Stimulated activated CD4-positive, alpha-beta T cell treated with anti-CD3 and anti-CD28 coated beads, Interleukin-1b, Interleukin-23, amount 100 ng/mL, for 24 hours (primary cell): ENCODE measurements at regions not wholly inside any gene's neighbourhood (a gene's known extent, or its start where the extent isn't known, plus 50 kb on each side); places are given as distances from the start of the nearest gene placed in this dataset.

Source experiments
- DNase-seq, 4 experiments: peaks; one replicate each; pipeline ENCODE4 v3.0.0-alpha.2; 2020; ENCODE audit warnings: low read depth in 4 of 4, low spot score in 1 of 4

DNA sequence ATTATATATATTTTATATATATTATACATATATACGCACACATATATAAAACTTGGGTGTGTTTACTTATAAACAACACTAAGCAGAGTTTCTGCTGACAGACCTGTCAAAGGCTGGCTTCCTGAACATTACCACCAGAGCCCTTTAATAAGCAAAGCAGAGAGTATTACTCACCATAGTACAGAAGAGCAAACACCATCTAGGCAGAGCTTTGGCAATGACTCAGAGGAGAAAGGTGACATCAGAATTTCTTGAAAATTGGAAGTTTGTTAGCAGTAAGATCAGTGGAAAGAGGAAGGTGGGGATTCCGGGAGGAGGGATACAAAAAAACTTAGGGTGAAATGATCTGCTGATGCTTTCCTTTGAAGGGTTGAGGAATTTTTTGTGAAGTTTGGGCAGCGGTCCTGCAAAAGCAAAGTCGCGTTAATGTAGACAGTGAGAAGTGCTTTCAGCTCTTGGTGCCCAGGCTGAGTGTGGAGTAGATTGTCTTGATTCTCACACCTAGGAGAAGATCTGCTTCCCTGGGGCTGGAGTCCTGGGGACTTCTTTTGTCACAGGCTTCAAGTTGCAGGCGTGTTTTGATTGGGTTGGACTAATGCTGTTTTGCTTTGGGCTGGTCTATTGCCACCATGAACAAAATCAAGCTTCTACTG, 109.6 kb upstream of the BACH2 start:
- DNase-seq: no peak

DNA sequence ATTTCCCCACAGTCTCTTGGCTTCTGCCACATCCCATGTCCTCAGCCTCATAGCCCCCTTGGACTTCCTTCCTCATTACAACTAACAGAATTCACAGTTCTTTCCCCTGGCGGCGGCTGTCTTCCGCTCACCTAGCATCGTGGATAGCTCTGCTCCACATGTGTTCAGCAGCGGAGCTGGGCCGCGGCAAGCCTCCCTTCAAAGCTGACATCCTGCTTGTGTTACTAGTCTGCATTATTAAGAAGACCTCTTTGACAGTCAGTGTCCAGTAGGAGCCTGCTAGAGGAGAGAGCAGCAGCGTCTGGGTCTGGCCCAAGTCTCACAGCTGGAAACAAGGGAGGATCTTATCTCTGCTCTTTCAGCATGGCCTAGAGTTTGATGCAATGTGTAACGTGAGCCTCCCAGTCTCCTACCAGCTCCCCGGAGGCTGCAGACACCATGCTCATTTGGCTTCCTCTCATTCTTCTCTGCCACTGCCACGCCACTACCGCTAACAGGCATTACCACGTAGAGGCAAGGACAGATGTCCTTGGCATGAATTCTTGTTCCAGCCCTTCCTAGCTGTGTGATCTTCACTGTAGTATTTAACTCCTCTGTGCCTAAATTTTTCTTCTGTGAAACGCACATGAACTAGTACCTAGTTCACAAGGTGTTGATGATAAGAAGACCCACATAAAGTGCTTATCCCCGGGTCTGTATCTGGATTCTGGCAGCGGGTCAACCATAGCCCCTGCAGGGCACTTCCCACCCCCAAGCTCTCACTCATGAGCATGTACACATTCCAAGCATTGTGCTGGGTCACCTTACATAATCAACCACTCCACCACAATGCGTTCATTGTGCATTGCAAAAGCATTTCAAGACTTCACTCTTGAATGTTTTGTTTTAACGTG, 107.1 kb upstream of the BACH2 start:
- no peak for DNase-seq

DNA sequence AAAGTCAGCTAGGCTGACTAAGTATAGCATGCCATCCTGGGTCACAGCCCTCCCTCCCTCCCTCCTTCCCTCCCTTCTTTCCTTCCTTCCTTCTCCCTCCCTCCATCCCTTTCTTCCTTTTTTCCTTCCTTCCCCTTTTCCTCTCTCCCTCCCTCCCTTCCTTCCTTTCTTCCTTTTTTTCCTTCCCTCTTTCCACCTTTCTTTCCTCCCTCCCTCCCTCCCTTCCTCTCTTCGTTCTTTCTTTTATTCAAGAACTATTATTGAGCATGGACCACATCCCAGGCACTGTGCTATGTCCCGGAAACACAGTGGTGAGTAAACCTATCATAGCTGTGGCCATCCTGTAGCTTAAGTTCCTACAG, 106.2 kb upstream of the BACH2 start:
- no peak for DNase-seq

DNA sequence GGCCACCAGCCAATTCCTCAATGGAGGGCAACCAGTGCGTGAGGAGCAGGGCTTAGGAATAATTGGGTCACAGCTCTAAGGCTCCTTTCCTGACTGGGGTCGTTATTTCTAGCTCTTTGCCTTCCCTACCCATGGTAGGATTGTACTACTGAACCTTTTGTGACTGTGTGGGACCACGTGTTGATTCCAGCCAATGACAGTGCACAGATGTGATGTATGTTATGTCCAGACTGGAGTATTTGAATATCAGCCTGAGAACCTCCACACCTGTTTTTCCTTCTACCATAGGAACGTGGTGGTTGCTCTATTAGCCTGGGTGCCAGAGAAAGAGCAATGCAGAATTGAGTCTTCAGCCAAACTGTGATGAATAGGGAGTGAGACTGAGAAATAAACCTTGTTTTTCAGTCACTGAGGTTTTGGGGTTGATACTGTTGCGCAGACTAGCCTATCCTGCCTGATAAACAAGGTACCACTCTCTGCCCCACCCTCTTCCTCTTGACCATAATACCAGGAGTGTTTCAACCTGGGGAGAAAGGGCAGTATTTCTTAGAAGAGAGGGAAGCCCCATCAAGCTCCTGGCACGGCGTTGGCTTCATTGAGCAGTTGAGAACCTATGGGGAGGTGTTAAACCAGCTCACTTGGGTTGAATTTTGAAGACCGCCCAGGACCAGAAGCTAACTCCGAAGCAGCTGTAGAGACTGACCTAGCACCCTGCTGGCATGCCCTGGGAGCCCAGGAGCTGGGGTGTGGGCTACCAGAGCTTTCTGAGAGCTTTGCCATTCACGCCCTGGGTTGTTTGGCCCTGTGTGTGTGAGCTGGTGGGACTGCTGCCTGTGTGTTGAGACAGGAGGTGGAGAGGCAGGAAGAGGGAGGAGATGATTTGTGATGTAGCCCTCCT, 105.5 kb upstream of the BACH2 start:
- no peak for DNase-seq

DNA sequence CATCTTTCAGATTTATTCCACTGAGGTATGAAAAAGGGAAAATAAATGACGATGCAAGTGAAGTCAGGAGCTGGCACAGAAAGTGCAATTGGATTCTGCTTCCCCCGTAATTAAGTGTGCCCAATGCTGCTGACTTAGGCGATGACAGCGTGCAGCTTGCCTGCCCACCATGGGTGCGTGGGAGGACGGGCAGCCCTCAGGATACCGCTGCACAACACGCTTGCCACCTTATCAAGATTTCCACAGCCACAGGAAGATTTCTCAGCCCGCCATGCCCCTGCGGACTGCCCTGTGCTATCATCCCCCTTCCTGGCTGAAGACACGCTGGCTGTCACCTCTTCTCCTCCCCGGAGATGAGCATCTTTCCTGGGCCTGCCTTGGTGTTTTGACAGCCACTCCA, 103.3 kb upstream of the BACH2 start:
- no peak for DNase-seq

DNA sequence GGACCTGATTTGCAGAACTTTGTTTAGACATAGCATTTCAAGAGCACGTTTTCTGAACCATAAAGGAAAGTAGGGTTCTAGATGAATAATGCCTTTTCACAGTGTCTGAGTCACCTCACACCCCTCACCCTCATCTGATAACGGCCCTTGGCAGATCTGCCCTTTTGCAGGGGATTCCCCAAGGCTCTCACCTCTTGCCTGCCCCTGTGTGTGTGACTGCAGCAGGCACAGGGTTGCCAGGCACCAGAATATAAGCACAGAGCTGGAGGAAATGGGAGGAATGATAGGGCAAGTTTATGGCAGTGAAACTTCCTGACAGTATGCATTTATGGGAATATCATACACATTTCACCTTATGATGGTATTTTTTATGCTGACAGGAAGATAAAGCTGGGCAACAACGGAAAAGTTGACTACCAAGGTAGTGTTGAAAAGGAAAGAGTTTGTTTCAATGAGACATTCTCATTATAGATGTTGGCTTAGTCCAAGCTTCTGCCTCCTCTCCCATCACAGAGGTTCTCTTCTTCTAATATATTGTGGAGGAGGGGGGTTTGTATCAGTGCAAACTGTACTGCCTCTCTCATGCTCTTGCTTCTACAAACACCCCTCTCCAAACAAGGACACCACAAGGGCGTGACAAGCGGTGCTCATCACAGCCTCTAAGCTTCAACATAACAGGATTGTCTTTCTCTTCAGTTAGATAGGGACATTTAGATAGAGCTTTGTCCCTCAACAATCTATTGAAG, 101.5 kb upstream of the BACH2 start:
- peak; percentile 42 to 84 (median 61) for DNase-seq

DNA sequence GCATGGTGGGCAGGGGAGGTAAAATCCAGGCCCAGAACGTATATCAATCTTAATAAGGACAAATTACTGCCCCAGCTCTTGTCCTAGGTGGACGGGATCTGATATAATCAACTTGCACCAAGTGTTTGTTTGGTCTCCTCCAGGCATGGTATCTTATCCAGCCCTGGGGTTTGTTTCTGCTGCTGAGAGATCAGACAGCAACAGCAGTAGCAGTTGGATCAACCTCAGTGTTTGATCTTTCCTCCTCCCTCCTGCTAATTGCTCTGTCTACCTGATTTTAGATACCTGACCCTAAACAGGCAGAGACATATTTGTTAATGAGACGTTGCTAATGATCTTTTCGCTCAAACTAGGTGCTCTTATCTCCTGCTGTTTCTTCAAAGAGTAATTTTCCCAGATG, 100.4 kb upstream of the BACH2 start:
- DNase-seq: no peak

DNA sequence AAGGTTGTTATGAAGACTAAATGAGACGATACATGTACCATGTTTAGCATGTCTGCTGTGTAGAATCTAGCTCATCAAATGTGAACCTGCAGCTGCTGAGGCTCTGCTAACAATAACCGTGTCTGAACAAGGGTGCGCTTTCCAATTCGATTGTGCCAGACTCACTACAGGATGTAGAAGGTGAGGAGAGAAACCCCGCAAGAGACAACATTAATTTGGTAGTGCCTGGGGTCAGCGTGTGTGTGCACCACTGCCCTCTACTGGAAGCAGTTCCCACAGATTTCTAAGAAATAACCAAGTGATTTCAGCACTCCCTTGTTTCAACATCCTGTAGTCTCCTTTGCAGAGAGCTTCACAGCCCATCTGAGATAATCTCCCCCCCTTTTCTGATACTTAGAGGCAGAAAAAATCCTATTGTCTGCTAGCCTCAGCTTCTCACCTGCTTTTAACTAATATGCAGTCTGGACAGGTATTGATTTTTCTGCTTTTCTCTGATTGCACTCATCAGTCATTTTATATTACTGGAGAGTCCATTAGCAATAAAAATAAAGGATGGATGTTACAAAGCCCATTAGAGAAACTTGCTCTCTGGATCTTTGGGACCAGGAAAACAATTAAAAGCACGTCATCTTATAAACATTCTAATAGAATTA, 96.7 kb upstream of the BACH2 start:
- peak; percentile 39 to 63 (median 52) for DNase-seq

DNA sequence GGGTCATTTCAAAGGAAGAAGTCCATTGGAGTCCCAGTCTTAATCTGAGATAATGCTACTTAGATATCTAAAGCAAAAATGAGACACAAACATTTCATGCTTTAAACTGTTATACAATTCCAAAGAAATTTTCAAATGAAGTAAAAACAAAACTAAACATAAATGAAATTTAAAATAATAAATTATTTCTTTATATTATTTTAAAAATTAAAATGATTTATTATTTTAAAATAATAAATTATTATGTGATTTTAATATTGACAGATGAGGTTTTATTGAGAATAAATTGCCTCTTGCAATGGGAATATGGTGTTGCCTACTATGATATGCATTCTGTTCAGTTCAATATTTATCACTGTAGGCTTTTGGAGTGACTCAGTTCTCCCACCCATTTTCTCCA, 93.7 kb upstream of the BACH2 start:
- DNase-seq: no peak

DNA sequence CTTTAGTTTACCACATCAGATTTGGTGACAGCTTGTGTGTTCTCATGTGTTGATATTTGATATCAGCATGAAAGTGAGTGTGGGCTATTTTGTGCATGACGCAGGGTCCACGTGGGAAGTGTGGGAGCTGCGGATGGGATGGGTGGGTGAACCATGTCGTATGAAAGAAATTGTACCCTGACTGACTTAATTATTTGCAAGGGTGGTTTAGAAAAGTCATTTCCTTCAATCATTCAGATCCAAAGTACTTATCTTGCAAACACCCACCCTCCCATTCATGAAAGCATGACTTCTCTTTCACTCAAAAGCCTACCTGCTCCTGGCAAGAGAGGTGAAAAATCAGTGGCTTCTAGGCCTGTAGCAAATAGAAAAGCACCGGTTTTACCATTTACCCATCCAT, 91.8 kb upstream of the BACH2 start:
- DNase-seq: no peak

DNA sequence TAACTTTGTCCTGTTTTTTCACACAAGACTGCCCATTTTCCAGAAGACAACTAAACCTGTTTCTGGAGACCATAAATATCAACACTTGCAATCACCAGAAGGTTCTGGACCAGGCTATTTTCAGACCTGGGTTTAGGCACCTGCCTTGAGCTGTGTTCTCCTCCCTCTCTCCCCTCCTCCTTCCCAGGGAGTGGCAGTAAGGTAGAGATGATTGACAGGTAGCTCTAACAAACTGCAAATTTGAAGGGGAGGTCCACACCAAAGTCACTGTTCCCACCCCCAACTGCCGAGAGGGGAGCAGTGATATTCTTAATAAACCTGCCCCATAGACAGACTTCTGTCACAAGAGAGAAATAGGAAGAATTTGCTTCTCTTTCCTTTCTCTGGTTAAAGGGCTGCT, 91.2 kb upstream of the BACH2 start:
- no peak for DNase-seq

DNA sequence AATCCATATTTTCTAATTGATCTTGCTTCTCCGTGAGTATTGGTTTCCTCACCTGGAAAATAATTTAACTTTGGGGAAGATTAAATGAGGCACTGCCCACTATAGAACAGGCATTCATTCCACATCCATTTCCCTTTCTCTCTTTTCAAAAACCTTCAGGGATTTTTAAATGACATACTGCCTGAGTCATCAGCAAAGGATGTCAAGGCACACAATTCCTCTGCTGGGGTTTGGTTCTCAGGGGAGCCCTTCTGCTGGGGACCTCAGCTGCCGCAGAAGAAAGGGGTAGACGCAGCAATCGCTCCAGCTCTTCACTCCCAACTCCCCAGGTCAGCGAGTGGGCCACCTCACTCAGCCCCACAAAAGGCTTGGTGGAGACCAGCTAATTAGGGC, 90.7 kb upstream of the BACH2 start:
- DNase-seq: no peak

DNA sequence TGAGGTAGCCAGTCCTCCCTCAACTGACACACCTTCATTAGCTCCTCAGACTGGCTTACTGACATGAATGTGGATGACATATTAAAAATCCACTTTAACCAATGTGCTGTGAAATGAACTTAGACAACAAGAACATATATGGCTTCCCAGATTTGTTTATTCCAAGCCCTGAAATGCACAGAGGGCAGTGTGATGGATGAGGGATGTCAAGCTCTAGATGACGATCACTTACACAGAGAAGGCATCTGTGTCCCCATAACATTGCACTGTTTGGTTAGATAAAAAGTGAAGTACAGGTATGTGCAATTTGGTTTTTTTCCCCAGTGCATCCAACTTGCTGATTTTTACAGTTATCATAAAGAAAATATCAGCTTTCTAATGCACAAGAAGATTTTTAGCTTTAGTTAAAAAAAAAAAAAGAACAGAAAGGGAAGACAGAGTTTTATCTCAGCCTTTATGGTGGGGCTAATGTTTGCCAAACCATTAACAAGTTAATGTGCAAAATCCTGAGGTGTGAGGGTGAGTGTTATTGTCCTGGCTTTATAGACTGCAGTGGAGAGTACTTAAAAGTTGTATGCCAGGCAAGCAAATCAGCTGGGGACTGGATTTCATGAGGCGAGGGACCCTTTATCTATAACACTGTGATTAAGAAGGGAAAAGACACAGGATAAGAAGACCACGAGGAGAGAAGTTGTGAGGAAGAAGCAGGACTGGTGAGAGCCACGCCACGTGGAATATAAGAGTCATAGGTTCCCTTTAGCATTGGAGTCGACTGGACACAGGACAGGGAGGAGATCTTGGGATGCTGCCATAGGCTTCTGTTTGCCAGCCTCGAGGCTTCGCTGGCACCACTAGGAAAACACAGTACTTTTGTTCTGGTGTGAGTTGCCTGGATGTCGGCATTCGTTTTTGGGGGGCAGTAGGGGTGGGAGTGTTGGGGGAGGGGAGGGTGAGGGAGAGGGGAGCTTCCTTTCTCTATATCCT, 90.0 kb upstream of the BACH2 start:
- no peak for DNase-seq

DNA sequence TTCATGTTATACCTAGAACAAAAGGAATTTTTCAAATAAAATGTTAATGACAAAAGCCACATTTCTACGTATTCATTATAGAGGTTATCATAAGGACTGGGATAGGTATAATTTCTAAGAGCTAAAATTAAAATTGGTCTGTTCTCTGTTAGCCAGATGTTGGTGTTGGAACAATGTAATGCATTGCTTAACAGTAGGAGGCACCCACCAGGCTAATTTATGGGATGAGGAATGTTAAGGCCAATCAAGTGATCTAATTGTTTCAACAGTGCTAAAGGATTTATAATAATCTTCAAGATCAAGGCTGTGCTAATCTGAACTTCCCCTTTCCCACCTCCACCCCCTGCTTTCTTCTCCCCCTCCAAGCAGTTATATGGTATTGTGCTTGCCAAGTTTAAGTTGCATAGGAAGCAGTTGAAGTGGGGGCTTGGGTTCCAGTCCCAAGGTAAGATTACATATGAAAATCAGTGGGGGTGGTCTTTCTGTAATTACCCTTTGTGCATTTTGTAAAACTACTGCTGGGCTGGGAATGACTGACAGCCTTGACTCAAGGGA, 89.2 kb upstream of the BACH2 start:
- no peak for DNase-seq

DNA sequence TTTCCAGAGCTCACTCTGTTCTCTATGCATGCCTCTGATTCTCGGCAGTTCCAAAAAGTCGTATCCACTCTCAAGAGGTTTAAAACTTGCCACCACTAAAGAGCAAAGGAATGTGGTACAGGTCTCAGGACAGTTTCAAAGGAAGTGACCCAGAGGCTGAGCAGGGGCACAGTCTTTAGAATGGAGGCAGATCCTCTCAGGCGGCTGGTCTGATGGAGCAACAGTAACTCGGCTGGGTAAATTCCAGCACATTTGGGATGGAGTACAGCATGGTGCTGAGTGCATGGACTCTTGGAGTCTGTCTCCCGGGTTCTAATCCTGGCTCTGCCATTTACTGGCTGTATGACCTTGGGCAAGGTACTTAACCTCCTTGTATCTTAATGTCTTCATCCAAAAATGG, 88.1 kb upstream of the BACH2 start:
- no peak for DNase-seq

DNA sequence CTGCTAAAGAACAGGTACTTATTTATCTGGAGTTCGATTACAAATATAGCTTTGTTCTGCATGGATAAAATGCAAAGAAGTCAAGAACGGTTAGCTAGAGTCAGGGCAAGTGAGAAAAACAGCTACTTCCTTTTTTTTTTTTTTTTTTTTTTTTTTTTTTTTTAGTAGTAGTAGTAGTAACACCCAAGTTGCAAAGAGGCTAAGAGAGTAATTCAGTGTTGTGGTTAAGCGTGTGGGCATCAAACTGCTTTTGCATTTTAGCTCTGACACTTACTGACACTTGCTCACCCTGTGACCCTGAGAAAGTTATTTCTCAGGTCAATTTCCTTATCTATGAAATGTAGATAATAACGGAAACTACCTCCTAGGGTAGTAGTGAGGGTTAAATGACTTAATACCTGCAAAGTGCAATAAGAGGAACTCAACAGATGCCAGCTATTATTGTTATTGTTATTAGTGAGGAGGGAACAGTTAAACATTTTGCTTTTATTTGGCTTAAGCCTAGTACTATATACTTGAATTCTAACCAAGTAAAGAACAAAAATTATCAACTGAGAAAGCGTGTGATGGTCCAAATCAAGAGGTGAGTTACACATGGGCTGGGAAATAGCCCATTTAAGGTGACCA, 86.7 kb upstream of the BACH2 start:
- DNase-seq: no peak

DNA sequence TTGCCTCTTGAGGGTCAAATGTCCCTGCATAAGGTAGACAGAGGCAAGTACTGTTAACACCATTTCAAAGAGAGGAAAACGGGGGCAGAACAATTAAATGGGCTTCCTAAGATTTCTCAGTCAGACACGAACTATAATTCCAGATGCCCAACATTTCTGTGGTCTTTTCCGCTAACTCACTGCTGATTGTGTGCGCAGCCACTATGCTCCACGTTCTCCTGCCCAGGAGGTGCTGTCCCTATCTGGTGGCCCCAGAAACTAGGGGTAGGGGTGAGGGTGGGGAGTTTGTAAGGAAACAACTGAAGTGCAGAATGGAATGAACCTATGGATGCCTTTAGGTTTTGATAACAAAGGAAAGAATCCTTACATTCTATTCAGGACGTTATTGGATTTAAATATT, 86.1 kb upstream of the BACH2 start:
- no peak for DNase-seq

DNA sequence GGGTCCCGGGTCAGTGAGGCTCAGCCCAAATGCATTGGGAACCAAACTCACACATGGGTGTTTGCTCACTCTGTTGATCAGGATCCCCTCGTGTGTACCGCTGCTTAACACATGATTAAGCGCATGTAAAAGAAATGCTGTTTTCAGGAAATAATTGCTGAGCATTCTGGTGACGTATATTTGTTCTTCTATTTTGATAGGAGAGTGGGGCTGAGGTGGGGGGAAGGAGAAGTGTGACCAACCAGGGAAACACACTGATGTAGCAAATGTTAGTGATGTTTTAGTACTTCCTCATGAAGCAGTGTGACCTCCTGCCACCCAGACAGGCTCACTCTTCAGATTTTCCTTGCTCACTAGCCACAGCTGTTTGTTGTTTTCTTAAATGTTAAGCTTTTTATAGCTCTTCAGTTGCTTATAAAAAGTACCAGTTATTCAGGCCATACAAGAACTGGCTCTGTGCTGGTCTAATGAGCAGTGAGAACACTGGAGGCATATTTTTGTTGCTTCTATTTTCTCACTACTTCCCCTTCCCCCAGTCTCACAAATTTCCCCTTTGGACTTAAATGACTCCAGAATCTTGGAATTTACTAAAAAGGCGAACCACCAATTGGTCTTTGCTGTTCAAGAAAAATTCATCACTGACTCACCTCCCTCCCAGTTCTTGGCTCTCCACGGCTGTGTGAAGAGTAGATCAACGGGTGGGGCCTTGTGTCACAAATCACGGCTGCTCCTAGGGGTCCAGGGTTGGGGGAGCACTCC, 79.2 kb upstream of the BACH2 start:
- no peak for DNase-seq
